ENCODE measurements at regions not wholly inside any gene's neighbourhood (a gene's known extent, or its start where the extent isn't known, plus 50 kb on each side); places are given as distances from the start of the nearest gene placed in this dataset.

- TF ChIP-seq E2F1 (CRISPR knock-in tag; IDR thresholded peaks at IDR 0.05) (no peak), ZBTB7A (CRISPR knock-in tag; IDR thresholded peaks at IDR 0.05) (no peak), ZBTB43 (CRISPR knock-in tag; conservative IDR thresholded peaks at IDR 0.05) (no peak), ZMYM3 (CRISPR knock-in tag; IDR thresholded peaks at IDR 0.05) (no peak), POLR2AphosphoS2 (IDR thresholded peaks at IDR 0.05; ENCODE audit: low read depth, low read length) (no peak), RNF2 (conservative IDR thresholded peaks at IDR 0.05; ENCODE audit: low read depth) (no peak), CTCF (CRISPR knock-in tag; IDR thresholded peaks at IDR 0.05) (no peak), PBX3 (CRISPR knock-in tag; IDR thresholded peaks at IDR 0.05; ENCODE audit: borderline replicate concordance) (no peak), ZNF232 (CRISPR knock-in tag; IDR thresholded peaks at IDR 0.05; ENCODE audit: borderline replicate concordance) (no peak), POLR2A (IDR thresholded peaks at IDR 0.05; ENCODE audit: insufficient read depth in 1 of 2, low read depth in 2 of 2, low read length in 2 of 2) (no peak), ETS1 (CRISPR knock-in tag; IDR thresholded peaks at IDR 0.05) (no peak), CBX5 (CRISPR knock-in tag; IDR thresholded peaks at IDR 0.05; ENCODE audit: borderline replicate concordance) (no peak), RAD21 (CRISPR knock-in tag; IDR thresholded peaks at IDR 0.05) (no peak)
Measured at GRCh38 chr13:74197677-74198429, 63.6 kb upstream of the KLF12 start.
